GM19452 (cell line): ENCODE measurements at regions not wholly inside any gene's neighbourhood (a gene's known extent, or its start where the extent isn't known, plus 50 kb on each side); places are given as distances from the start of the nearest gene placed in this dataset.

ENCODE experiments used
- ATAC-seq: cut with Tn5 transposase; IDR thresholded peaks from one replicate; pipeline ENCODE4 v1.9.1; 2021; ENCODE audit not compliant: unreplicated experiment

- no peak for ATAC-seq
These were observed 820.3 kb downstream of the ADGRL2 start for GRCh38 chr1:82621076-82621475.

- no peak for ATAC-seq
These were observed 813.4 kb downstream of the ADGRL2 start for GRCh38 chr1:82614090-82614489.

- no peak for ATAC-seq
These were observed 812.3 kb downstream of the ADGRL2 start for GRCh38 chr1:82612986-82613385.

DNA sequence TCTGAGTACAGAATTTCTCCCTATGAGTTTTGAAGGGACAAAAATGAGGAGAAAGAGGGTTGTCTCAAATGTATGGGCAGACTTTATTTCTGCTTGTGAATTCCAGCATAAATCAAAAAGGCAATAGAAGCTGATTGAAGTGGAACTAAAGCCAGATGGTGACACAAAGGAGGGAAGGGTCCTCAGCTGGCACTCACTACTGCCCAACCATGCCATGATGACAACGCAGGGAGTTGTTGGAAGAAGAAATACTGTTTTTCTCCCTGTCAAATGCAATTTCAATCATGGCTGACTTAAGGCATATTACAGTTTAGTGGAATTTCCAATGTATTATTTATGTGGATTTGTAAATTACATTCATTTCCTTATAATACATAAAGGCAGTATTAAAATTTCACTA lies 805.8 kb downstream of the ADGRL2 start:
- no peak for ATAC-seq

DNA sequence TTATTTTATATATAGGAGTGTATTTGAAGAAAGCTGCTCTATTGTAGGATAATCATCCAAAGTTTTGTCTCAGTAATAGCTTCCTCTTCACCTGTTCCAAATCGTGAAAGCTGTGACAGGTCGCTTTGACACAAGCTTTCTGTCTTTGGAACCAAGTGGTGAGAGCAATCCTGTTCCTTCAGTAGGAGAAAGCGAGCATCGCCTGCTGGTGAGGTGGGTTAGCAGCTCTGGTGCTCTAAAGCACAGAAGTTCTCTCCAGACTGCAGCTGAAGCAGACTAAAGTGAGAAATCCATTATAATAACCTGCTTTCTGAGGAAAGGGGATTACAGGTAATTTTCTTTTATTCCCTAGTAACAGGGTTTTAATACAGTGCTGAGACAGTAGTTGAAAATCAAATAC lies 803.8 kb downstream of the ADGRL2 start:
- no peak for ATAC-seq

GRCh38 chr1:82600314-82600713 lies 799.6 kb downstream of the ADGRL2 start:
- ATAC-seq, result no peak

DNA sequence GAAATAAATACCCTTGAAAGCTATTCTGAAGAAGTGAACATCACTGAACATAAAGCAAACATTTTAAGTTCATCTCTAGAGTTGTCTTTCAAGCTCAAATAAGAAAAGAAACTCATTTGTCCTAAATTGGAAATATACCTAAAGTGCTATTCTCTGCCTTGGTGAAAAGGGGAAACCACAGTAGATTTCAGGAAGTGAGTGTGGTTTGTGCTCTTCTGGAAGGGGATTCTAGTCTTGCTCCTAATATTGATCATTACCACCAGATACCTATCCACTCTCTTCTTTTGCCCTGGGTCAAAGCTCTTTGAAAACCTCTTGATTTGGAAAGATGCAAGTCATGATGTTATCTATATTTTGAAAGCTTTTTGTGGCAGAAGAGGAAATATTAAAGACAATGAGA lies 798.1 kb downstream of the ADGRL2 start:
- ATAC-seq, result no peak

- ATAC-seq, result no peak
These were observed 797.6 kb downstream of the ADGRL2 start for GRCh38 chr1:82598337-82598736.

GRCh38 chr1:82597649-82598048 lies 796.9 kb downstream of the ADGRL2 start:
- ATAC-seq, result no peak

DNA sequence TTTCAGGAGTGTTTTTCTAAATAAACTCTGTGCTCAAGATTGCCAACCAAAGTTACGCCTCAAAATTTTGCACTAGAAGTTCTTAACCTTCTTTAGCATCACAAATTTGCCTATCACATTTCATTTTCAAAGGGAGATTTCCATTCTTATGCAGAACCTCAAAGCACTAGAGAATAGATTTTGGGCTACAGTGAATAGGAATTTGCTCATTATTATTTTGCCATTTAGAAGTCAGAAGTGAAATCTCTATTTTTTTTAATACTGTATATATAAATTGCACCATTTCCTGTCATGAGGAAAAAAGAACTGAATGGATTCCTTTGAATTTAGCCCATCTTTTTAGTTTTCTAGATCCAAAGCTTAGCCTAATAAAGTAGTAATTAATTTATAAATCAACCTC lies 796.4 kb downstream of the ADGRL2 start:
- no peak for ATAC-seq

GRCh38 chr1:82593561-82593960 lies 792.8 kb downstream of the ADGRL2 start:
- no peak for ATAC-seq

DNA sequence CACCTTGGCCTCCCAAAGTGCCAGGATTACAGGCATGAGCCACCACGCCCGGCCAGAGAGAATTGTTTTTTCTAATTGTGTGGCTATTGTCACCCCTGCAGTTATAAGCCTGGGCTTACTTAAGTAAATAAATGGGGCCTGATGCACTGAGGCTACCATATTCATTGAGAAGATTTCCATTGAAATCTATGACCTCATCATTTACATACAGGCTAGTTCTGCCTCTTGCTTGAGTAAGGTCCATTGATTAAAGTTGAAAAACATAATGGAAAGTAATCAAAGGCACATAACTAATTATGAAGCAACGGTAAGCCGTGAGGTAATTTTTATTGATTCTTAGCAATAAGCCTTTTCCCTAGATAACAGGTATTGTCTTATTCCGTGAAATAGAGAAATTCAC lies 788.9 kb downstream of the ADGRL2 start:
- no peak for ATAC-seq

DNA sequence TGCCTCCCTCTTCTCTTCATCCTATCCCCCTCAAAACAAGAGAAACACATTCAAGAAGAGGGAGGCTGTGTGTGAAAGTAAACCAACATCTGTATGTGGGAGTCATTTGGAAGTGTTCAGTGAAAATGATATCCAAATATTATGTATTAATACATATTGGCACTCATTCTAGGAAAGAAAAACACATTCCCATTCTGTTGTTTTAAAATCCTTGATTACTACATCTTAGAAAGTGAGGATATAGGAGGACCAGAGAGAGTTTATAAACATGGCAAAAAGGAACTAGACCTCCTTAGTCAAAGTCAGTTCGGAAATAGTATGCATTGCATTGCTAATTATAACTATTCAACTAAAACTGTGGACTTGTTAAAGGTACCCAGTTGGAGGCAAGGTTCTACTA lies 786.6 kb downstream of the ADGRL2 start:
- no peak for ATAC-seq

- no peak for ATAC-seq
These were observed 785.7 kb downstream of the ADGRL2 start for GRCh38 chr1:82586473-82586872.

- no peak for ATAC-seq
These were observed 781.6 kb downstream of the ADGRL2 start for GRCh38 chr1:82582347-82582746.

GRCh38 chr1:82578086-82578726 lies 777.5 kb downstream of the ADGRL2 start:
- ATAC-seq, result no peak

DNA sequence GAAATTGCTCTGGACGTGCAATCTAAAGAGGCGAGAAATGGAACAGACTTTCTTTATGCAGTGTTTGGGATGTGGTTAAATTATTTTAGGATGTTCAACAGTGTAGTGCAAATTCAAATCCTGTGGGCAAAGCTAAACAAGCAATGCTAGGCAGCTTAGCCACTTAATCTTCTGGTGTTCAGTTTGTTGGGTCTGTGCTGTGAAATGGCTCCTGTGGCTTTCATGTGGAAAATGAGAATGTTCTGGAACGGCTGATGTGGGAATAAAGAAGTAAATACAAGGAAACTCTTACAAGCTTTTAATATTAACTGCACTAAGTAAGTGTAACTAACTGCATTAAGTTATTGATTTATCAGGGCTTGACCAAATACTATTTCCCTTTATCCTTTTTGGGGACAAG lies 766.6 kb downstream of the ADGRL2 start:
- no peak for ATAC-seq

DNA sequence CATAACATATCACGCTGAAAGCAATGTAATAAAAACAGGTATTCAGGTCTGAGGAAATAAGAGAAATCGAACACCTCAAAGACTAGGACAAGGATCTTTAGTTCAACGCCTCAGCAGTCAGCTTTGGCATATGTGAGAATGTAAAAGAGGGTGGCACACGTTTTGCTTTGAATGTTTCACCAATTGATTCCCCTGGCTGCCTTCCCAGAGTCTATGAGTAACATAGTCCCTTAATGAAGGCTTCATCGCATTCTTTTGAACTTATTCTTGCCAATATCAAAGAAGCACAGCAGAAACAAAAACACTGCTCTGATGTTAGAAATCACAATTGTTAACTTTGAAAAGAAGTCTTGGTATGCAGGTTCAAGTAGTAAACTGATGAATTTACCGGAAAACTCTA lies 764.8 kb downstream of the ADGRL2 start:
- no peak for ATAC-seq

DNA sequence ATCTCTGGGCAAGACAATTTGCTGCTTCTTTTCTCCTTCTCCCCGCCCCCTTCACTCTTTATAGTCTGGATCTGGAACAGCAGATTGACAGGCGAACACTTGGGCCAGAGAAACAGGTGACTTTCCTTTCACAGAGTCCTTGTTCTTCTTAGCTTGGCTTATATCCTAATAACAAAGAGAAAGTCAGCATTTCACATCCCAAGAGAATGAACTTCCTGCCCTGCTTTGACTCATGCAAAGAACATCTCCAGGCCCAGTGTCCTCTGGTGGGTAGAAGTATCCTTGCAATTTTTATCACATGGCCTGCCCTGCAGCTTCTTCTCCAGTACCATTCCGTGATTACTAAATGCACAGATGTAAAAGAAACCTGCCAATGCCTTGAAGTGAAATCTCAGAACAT lies 764.4 kb downstream of the ADGRL2 start:
- no peak for ATAC-seq

- no peak for ATAC-seq
These were observed 763.6 kb downstream of the ADGRL2 start for GRCh38 chr1:82564333-82564732.

- no peak for ATAC-seq
These were observed 761.7 kb downstream of the ADGRL2 start for GRCh38 chr1:82562448-82562847.

GRCh38 chr1:82560566-82560965 lies 759.8 kb downstream of the ADGRL2 start:
- ATAC-seq, result no peak

- no peak for ATAC-seq
These were observed 754.8 kb downstream of the ADGRL2 start for GRCh38 chr1:82555501-82555900.

DNA sequence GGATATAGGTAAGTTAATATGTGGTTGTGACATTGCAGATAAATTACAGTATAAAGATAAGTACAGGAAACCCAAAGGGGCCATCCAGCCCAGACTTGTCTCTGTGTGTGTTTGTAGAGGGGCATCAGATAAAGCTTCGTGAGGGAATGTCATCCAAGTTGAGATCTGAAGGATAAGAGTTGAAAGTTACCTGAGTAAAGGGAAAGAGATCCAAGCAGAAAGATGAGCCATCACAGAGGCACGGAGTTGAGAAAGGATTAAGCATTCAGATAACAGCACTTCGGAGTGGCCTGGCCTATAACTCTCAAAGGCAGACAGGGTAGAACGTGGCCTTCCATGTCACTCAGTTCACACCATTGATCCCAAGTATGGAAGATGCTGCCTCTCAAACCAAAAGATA lies 749.1 kb downstream of the ADGRL2 start:
- no peak for ATAC-seq
